GM18858 (cell line): ENCODE measurements at regions not wholly inside any gene's neighbourhood (a gene's known extent, or its start where the extent isn't known, plus 50 kb on each side); places are given as distances from the start of the nearest gene placed in this dataset.
"Not testable (repeated sequence)": the region's sequence is repeated elsewhere in the genome, so short reads cannot be mapped to it uniquely, and the experiment has no call there.

Experiments
- ATAC-seq: cut with Tn5 transposase; IDR thresholded peaks from one replicate; pipeline ENCODE4 v1.9.1; 2021; ENCODE audit not compliant: unreplicated experiment

- no peak for ATAC-seq
These were observed 56.0 kb upstream of the LRPPRC start for GRCh38 chr2:44051593-44052347.

GRCh38 chr2:44052584-44052983 lies 56.8 kb upstream of the LRPPRC start:
- no peak for ATAC-seq

GRCh38 chr2:44053052-44053451 lies 57.3 kb upstream of the LRPPRC start:
- ATAC-seq, result no peak

- ATAC-seq, result no peak
These were observed 57.7 kb upstream of the LRPPRC start for GRCh38 chr2:44053456-44053855.

- no peak for ATAC-seq
These were observed 59.4 kb upstream of the LRPPRC start for GRCh38 chr2:44055229-44055628.

GRCh38 chr2:44055664-44056063 lies 59.9 kb upstream of the LRPPRC start:
- no peak for ATAC-seq

GRCh38 chr2:44056947-44057346 lies 61.2 kb upstream of the LRPPRC start:
- no peak for ATAC-seq

GRCh38 chr2:44060286-44060685 lies 64.5 kb upstream of the LRPPRC start:
- ATAC-seq, result not testable (repeated sequence)

- no peak for ATAC-seq
These were observed 65.2 kb upstream of the LRPPRC start for GRCh38 chr2:44060990-44061389.

GRCh38 chr2:44061469-44061868 lies 65.7 kb upstream of the LRPPRC start:
- ATAC-seq, result no peak

GRCh38 chr2:44061876-44062275 lies 66.1 kb upstream of the LRPPRC start:
- no peak for ATAC-seq

- no peak for ATAC-seq
These were observed 67.2 kb upstream of the LRPPRC start for GRCh38 chr2:44063033-44063432.

GRCh38 chr2:44064281-44064680 lies 68.5 kb upstream of the LRPPRC start:
- ATAC-seq, result not testable (repeated sequence)

- ATAC-seq, result not testable (repeated sequence)
These were observed 71.4 kb upstream of the LRPPRC start for GRCh38 chr2:44067012-44067790.

GRCh38 chr2:44067791-44068181 lies 72.0 kb upstream of the LRPPRC start:
- ATAC-seq, result not testable (repeated sequence)

- no peak for ATAC-seq
These were observed 75.8 kb upstream of the LRPPRC start for GRCh38 chr2:44071454-44072046.

GRCh38 chr2:44073667-44074066 lies 77.9 kb upstream of the LRPPRC start:
- ATAC-seq, result not testable (repeated sequence)

- ATAC-seq, result not testable (repeated sequence)
These were observed 79.0 kb upstream of the LRPPRC start for GRCh38 chr2:44074795-44075194.

- ATAC-seq, result no peak
These were observed 79.8 kb upstream of the LRPPRC start for GRCh38 chr2:44075541-44075940.

GRCh38 chr2:44077942-44078511 lies 82.2 kb upstream of the LRPPRC start:
- ATAC-seq, result no peak

GRCh38 chr2:44079686-44080085 lies 83.9 kb upstream of the LRPPRC start:
- no peak for ATAC-seq

- ATAC-seq, result no peak
These were observed 85.6 kb upstream of the PPM1B start for GRCh38 chr2:44083054-44083453.
